GM12872 (cell line): ENCODE measurements at regions not wholly inside any gene's neighbourhood (a gene's known extent, or its start where the extent isn't known, plus 50 kb on each side); places are given as distances from the start of the nearest gene placed in this dataset.

Source experiments
- TF ChIP-seq, protein P1 (sequence below): IDR thresholded peaks from 3 replicates; pipeline ENCODE4 v1.5.1; 2011; ENCODE audit warnings: low read depth, mild to moderate bottlenecking, low read length, moderate library complexity; ENCODE audit not compliant: insufficient read depth

- TF ChIP-seq, protein P1, sequence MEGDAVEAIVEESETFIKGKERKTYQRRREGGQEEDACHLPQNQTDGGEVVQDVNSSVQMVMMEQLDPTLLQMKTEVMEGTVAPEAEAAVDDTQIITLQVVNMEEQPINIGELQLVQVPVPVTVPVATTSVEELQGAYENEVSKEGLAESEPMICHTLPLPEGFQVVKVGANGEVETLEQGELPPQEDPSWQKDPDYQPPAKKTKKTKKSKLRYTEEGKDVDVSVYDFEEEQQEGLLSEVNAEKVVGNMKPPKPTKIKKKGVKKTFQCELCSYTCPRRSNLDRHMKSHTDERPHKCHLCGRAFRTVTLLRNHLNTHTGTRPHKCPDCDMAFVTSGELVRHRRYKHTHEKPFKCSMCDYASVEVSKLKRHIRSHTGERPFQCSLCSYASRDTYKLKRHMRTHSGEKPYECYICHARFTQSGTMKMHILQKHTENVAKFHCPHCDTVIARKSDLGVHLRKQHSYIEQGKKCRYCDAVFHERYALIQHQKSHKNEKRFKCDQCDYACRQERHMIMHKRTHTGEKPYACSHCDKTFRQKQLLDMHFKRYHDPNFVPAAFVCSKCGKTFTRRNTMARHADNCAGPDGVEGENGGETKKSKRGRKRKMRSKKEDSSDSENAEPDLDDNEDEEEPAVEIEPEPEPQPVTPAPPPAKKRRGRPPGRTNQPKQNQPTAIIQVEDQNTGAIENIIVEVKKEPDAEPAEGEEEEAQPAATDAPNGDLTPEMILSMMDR = no peak
These were observed 195.8 kb upstream of the MKLN1 start for GRCh38 chr7:131131746-131132431.

DNA sequence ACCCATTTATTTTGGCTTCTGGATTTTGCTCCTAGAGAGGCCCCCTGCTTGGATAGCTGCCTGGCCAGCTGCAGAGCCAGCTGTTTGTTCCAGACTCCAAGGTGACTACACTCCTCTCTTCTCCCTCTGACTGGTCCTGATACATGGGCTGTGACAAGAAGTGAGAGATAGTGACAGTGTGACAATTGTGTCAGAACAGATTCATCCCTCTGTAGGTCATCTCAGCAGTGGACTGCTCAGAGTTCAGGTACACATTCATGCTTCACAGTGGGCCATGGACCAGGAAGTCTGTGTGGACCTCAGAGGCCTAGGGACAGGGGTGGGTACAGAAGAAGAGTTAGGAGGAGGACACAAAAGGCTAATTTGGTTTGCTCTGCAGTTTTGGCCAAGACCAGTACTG, 188.2 kb upstream of the MKLN1 start:
- TF ChIP-seq, protein P1 = no peak

DNA sequence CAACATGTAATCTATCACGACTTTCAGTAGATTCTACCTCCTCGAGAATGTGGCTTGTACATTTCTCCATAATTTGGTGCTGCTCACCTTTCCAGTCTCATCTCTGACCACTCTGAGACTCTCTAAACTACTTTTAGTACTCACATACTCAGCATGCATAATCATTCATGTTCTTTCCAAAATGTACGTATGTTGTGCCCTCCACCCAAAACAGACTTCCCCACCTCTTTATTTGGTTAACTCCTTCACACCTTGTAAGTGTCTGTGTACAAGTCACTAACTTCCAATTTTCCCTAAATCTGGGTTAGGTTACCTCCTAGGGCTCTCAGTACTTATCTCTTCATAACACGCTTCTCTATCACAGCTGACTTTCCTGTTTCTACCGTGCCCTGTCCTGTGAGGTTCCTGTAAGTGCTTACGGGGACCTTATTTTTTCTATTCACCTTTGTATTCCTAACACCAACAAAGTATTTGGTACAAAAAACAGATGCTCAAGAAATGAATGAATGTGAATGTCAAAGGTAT, 186.2 kb upstream of the MKLN1 start:
- TF ChIP-seq, protein P1 = no peak

DNA sequence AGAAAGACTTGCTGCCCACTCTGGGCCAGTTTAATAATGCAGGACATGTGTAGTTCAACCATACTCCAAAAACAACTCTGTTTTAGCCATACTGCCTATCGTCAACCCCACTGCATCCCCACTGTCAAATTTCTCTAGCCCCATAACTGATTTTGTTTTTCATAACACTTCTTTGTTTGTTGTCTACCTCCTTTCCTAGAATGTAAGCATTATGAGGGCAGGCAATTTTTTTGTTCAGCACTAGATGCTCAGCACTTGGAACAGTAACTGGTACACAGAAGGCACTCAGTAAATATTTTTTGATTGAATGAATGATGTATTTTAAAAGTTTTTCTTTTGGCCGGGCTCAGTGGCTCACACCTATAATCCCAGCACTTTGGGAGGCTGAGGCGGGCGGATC, 183.8 kb upstream of the MKLN1 start:
- TF ChIP-seq, protein P1 = no peak

GRCh38 chr7:131145026-131145425, 182.7 kb upstream of the MKLN1 start:
- TF ChIP-seq, protein P1 = no peak

- TF ChIP-seq, protein P1 = no peak
These were observed 181.9 kb upstream of the MKLN1 start for GRCh38 chr7:131145770-131146169.

- TF ChIP-seq, protein P1 = no peak
These were observed 180.1 kb upstream of the MKLN1 start for GRCh38 chr7:131147604-131148003.

GRCh38 chr7:131148258-131148657, 179.4 kb upstream of the MKLN1 start:
- TF ChIP-seq, protein P1 = no peak
